SIG-M5 treated with dmso at 0.1 percent for 504 hours (cell line): ENCODE measurements at regions not wholly inside any gene's neighbourhood (a gene's known extent, or its start where the extent isn't known, plus 50 kb on each side); places are given as distances from the start of the nearest gene placed in this dataset.

Source experiments
- DNase-seq: peaks from one replicate; lab custom pipeline; 2025; ENCODE audit not compliant: unreplicated experiment; lab: John Stamatoyannopoulos, UW

DNA sequence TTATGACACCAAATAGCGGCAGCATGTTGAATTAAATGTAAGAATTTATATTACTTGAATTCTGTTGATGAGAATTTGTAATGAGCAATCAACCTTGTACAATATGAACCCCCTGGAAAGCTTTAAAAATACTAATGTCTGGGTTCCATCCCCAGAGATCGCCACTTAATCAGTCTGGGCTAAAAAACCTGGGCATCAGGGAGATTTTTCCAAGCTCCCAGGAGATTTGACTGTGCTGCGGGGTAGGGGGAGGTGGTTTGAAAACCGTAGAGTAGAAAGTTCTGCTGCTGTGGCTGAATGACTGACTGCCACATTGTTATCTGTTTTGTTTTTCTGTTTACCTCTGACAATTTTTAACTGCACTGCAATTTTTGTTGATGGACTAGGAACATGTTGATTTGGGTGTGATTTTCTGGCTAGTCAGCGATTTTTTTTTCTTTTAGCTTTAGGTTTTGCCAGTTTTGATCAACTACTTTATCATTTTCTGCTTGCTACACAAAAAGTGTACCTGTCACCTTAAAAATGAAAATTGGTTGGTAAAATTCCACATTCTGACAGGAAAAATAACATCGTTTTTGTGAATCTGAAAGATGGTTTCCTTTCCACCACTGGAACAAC lies 79.3 kb downstream of the PCTP start:
- no peak for DNase-seq

DNA sequence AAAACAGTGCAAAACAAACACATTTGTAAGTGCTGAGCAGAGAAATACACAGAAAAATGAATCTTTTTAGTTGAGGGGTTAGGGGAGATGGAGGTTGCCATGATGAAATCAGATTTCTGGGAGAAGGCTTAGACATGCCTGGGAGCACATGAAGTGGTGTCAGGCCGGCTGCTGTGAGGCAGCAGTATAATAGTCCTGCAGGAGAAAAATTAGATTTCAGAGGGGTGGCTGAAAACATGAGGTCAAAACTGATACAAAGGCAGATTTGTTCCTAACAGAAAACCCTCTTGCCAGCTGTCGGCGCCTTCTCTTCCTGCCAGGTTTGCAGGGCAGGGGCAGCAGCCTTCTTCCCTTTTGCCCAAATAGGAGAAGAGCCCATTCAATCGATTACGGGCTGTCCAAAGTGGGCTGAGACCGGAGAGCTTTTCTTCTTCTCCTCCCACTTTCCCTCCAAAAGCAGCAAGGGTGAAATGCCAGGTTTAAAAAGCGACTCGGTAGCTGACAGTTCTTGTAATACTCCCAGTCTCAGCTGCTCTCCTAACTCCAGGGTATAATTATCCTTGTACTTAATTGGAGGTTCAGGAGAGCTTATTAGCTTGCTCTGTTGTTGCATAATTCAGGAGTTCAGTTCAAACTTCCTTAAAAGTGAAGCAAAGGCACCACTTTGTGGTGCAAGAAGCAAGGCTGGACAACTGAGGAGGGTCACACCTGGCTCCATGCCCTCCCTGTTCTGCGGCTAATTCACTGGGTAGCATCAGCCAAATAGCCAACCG lies 80.0 kb downstream of the PCTP start:
- no peak for DNase-seq

DNA sequence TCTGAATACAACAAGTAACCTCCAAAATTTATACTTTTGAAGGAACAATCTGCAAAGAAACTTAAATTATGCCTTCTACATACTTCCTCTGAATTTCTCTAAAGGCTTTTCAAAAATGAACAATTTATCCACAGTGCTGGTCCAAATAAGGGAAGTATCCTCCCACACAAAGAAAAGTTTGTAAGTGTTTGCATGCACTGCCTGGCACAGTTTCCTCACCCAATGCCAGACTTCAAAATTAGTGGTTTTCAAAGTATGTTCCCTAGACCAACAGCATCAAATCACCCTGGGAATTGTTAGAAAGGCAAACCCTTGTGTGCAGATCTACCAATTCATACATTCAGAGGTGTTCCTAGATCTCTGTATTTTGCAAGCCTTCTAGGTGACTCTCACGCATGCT lies 82.5 kb downstream of the PCTP start:
- no peak for DNase-seq

DNA sequence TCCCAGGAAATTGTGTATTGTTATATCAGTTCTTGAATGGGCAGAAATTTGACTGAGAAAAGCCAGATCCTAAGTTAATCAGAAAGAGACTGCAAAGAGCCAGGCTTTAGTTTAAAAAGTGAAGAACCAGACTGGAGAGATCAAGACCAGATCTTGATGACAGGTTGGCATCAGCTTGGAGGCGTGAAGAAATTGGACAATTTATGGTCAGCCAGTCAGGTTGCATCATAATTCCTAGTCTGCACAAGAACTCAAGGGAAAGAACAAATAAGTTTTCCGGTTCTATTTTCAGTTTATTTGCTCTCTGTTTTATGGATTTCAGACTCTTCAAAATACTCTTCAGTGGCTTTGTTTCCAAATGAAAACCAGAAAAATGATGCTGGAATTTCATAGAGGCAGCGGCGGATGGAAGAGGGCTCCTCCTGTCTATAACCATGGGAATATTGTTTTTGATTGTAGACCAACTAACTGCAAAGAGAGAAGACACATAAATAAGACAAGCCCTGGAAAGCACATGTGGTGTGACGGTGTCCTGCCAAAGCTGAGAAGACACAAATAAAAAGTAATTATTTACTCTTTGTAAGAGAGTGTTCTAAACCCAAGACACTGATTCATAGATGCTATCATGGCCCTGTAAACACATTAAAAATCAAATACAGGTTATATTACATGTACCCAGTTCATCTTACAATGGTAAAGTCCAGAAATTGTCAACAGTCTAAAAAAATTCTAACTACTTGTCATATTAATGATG lies 91.7 kb downstream of the PCTP start:
- no peak for DNase-seq

DNA sequence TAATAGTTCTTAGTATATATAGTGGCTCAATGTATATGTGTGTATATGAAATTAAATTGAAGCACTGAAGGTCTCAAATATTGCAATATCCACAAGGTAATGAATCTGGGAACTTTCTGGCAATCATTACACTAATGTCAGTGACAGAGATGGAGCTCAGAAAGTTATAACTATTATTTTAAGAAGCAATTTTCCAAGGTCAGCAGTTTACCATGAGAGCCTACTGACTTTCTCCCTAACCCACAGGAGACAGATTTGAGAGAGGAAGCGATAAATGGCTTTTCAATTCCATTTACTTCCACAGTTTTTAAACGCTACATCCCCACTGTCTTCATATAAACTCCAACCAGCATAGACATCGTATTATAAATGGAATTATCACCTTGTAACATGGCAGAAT lies 92.9 kb downstream of the PCTP start:
- DNase-seq = no peak

DNA sequence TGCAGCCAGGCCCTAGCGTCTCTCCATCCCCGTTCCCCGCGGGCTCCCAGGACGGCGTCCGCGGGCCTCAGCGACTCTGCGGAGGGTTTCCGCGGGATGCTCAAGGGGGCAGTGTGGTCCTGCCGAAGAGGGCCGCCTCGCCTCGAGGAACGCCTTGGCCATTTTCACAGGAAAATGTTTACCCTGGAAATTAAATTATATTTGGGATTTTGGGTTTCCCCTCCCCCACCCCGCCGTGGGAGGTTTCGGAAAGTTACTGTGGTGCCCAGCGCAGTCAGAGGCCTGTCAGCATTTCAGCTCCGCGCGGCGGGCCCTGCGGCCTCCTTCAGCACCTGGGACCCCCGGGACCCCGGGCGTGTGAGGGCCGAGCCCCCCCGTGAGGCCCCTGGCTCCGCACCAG lies 94.5 kb downstream of the PCTP start:
- no peak for DNase-seq

DNA sequence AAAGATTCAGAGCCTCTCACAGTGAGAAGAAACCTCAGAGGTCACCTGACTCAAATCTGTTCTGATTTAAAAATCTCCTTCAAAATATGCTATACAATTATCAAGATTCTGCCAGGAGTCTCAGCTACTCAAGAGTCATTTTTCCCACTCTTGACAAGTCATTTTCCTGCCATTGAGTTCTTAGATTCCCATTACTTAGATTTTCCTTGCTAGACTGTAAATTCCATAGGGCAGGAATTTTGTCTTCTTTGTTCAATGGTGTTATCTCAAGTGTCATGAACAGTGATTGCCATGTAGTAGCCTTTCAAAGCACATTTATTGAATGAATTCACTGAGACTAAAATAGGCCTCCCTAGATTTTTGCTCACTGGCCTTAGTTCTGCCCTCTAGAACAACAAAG lies 95.9 kb downstream of the PCTP start:
- no peak for DNase-seq

DNA sequence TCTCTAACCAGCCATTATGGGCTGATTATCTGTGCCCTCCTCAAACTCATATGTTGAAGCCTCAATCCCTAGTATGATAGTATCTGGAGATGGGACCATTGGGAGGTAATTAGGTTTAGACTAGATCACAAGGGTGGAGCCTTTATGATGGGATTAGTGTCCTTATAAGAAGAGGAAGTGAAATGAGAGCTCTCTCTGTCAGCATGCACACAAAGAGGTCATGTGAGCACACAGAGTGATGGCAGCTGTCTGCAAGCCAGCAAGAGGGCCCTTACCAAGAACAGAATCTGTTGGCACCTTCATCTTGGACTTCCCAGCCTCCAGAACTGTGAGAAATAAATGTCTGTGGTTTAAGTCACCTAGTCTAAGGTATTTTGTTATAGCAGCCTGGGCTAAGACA lies 101.9 kb downstream of the PCTP start:
- DNase-seq = no peak

DNA sequence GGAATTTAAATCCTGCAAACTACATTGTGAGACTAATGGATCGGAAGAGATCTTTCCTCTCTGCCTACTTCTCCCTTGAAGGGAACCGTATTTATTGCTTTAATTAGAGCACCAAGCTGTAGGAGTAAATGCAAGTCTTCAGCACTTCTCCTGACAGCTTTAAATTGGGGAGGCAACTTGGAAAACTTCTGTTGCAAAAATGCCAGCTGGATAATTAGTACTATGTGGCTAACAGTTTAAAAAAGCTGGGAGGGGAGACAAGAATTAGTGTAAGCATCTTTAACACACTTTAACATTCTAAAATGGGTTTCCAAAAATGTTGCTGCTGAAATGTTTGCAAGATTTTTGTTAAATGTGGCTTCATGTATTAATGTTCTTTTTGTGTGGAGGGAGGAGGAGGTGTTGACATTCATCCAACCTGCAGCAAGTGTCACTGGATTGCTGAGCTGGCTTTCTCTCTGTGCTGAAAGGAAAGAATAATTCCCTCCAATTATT lies 108.5 kb downstream of the PCTP start:
- no peak for DNase-seq

DNA sequence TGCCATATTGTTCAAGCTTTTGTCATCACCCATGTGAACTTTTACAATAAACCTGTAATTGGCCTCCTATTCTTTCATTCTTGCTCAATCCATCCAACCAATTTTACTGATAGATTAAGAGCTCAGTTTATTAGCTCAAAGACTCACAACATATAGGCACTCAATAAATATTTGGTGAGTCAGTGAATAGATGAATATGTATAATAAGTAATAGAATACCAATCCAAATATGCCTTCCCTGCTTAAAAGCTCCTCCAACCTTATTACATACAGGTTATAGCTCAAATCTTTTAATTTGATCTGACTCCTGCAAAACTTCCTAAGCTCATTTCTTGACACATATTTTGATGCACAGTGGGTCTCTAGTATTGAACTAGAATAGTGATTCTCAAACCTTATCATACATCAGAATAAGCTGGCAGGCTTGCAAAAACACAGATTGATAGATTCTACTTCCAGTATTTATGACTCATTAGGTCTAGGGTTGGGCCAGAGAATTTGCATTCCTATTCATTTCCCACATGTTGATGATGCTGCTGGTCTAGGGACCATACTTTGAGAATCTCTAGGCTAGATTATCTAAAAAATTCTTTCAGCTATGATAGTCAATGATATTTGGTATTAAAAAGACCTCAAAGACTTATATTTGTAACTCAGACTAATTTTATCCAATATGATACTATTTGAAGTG lies 114.4 kb downstream of the PCTP start:
- no peak for DNase-seq

DNA sequence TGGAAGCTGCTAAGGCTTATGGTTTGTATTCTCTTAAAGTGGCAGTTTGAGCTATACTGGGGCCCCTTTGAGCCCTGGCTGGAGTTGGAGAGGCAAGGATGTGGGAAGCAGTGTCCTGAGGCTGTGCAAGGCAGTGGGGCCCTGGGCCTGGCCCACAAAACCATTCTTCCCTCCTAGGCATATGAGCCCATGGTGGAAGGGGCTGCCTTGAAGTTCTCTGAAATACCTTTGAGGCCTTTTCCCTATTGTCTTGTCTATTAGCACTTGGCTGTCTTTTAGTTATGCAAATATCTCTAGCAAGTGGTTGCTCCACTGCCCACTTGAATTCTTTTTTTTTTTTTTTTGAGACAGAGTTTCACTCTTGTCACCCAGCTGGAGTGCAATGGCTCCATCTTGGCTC lies 119.2 kb downstream of the PCTP start:
- no peak for DNase-seq

DNA sequence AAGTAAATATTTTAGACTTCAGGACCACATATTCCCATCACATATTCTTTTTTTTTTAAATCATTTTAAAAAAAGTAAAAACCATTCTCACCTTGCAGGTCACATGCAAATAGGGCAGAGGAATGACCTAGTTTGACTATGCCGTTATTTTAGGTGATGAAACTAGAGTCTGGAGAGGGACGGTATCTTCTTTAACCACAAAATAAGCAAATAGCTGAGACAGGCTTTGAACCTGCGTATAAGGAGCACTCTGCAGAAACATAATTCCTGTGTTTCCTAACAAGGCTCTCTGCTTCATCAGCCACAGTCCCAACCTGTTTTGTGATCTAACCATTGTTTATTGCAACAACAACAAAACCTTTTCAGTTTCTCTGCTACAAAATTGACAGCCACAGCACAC lies 121.5 kb downstream of the PCTP start:
- no peak for DNase-seq

DNA sequence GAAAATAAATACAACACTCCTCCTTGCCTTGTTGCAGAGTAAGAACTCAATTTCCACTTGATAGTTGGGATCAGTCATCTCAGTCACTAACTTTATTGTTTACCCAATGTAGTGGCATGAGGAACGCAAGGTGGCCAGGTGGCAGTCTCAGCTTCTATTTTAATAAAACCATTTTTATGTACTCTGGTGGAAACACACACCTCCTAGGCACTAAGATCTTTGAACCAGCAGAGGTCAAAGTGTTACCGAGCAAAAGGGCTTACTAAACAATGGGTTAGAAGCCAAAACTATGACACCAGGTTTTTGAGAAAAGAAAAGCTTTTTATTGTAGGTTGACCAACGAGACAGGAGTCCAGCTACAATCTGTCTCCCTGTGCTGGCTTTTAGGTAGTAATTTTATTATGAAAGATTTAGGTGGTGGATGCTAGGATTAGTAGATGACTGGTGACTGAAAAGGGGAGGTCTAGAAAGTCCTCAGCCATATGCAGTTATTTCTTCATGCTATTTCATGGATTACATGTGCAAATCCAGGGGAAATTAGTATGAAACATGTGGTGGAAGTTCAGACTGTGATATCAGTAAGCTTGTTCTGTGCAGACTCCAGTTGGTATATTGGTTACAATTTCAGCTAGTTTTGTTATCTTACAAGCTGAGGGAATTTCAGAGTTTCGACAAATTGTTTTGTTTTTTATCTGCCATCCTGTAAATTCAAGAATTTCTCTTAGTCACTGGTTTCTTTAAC lies 122.3 kb downstream of the PCTP start:
- DNase-seq = no peak

DNA sequence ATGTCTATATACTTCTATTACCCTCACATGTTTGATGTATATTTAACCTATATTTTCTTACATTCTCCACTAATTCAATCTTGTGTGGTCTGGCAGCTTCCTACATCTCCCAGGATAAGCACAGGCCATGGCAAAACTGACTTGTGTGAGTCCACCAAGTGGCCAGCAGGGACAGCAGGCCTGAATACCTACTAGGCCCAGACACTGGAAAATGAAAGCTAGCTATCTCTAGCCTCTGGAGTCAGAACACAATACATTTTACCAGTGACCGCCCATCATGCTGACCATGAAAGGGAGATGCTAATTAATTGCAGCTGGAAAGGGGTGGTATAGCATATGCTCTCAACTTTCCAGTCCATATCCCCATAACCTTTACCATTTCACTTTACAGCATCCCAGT lies 132.3 kb downstream of the PCTP start:
- DNase-seq = no peak

DNA sequence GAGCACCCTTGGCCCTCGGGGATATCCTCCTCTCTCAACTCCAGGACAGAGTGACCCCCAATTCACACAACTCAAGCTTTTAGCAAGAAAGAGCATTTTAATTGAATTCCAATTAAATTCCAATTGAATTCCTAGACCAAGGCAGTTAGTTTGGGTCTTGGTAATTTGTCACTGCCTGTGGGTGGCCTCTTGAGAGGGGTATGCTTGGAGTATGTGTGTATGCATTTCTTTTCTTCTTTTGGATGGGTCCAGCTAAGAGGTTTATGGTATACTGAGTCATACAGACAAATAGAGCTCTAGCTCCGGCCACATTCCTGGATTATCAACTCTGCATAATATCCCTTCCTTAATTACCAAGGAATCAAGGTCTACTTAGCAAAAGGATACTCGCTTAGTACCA lies 136.7 kb downstream of the PCTP start:
- no peak for DNase-seq

DNA sequence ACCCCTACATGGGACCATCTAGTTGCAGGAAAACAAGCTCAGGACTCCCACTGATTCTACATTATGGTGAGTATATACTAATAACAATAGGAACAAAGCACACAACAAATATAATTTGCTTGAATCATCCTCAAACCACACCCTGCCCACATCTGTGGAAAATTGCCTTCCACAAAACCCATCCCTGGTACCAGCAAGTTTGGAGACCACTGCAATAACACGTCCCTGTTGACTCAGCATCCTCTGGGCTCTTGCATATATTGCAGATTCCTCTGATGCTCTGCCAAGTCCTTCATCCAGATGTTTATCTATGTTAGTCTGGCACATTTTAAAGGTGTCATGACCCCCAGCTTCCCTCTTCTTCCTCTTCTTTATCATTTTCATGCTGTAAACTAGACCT lies 138.4 kb downstream of the PCTP start:
- DNase-seq = no peak

DNA sequence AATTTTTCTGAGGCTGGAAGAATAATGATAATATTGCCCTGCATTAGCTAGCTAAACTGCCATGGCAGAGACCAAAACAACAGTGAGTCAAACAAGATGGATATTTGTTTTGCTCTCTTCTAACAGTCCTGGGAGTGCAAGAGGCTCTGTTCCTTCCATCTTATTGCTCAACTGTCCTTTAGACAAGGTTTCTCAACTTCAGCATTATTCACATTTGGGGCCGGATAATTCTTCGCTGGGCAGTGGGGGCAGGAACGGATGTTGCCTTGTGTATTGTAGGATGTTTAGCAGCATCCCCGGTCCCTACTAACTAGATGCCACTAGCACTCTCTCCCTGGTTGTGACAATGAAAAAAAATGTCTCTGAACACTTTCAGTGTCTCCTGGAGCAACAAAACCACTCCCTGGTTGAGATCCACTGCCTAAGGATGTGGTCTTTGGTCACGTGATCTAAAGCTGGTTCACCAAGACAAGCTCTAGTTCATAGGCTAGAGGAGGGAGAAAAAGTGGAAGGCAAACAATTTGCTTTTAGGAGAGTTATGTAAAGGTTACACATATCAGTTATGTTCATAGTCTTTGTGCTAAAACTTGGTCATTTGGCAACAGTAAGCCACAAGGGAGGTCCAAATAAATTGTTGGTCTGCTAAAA lies 144.4 kb downstream of the PCTP start:
- DNase-seq = no peak

DNA sequence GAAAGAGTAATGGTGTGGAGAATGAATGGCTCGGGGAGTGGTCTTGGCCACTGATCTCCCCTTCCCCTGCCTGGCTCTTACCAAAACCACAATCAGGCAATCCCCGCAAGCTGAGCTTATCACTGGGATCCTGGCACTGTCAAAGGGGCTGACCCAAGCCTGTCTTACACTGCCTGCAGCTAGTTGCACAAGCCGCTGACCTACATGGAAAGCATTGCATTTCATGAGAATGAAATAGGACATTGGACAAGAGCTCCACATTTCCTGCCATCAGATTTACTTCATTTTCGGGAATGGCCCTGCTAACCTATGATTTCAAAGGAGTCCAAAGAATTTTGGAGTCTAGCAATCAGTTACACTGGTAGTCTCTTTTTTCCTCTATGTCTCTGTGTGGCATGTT lies 146.4 kb downstream of the PCTP start:
- DNase-seq = no peak

DNA sequence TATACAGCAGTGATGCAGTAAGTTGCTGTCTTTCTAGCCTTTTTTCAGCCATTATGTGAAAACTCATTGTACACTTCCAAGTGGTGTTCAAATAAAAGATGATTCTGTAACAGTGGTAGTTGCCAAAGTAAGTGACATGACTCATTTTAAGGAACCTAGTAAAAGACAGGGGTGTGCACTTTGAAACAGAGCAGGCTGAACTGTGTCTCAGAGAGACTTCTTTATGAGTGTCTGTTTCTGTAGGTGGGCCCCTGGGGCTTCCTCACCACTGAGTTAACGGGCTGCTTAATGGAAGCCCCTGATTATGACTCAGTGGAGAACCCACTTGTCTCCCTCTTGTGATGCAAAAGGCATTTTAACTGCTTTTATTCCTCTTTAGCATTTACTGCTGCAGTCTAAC lies 147.3 kb downstream of the PCTP start:
- peak; percentile 1 for DNase-seq

DNA sequence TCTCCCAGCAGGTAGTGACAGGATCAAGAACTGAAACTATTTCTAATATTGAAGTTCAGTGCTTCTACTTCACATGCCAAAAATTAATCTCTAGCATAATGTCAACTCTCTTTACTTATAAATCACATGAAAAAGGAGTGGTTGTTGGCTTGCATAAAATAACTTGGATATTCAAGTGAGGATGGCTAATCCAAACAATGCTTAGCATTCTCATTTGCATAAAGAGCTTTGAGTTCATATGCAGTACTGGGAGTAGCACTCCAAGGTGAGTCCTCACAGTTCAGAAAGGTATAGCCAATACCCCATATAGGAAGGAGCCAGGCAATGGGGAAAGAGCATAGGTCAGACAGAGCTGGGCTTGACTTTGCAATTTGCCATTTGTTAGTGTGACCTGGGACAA lies 149.3 kb downstream of the PCTP start:
- DNase-seq = no peak
